Hindlimb muscle (tissue), 1 donor: ENCODE measurements at regions not wholly inside any gene's neighbourhood (a gene's known extent, or its start where the extent isn't known, plus 50 kb on each side); places are given as distances from the start of the nearest gene placed in this dataset.
"Not testable (repeated sequence)": the region's sequence is repeated elsewhere in the genome, so short reads cannot be mapped to it uniquely, and the experiment has no call there.

Experiments
- DNase-seq: peaks from one replicate; pipeline ENCODE4 v3.0.0-alpha.2; 2013

- DNase-seq, result no peak
Observed at GRCh38 chr14:41549821-41550607, 56.7 kb upstream of the LRFN5 start.

GRCh38 chr14:41549282-41549681 lies 57.4 kb upstream of the LRFN5 start:
- DNase-seq, result no peak

- DNase-seq, result no peak
Observed at GRCh38 chr14:41548666-41549065, 58.0 kb upstream of the LRFN5 start.

GRCh38 chr14:41541333-41541732 lies 65.3 kb upstream of the LRFN5 start:
- no peak for DNase-seq

- no peak for DNase-seq
Observed at GRCh38 chr14:41532255-41532654, 74.4 kb upstream of the LRFN5 start.

- DNase-seq, result no peak
Observed at GRCh38 chr14:41521891-41522290, 84.8 kb upstream of the LRFN5 start.

- DNase-seq, result not testable (repeated sequence)
Observed at GRCh38 chr14:41518030-41518429, 88.6 kb upstream of the LRFN5 start.

- no peak for DNase-seq
Observed at GRCh38 chr14:41506552-41506951, 100.1 kb upstream of the LRFN5 start.

- DNase-seq, result no peak
Observed at GRCh38 chr14:41505491-41505890, 101.2 kb upstream of the LRFN5 start.

- no peak for DNase-seq
Observed at GRCh38 chr14:41498959-41499358, 107.7 kb upstream of the LRFN5 start.

GRCh38 chr14:41490323-41490722 lies 116.4 kb upstream of the LRFN5 start:
- DNase-seq, result no peak

GRCh38 chr14:41489315-41489972 lies 117.2 kb upstream of the LRFN5 start:
- no peak for DNase-seq

- no peak for DNase-seq
Observed at GRCh38 chr14:41488401-41488800, 118.3 kb upstream of the LRFN5 start.

GRCh38 chr14:41482861-41483260 lies 123.8 kb upstream of the LRFN5 start:
- DNase-seq, result no peak

GRCh38 chr14:41476526-41476925 lies 130.2 kb upstream of the LRFN5 start:
- no peak for DNase-seq

- no peak for DNase-seq
Observed at GRCh38 chr14:41461380-41461779, 145.3 kb upstream of the LRFN5 start.

GRCh38 chr14:41457393-41457792 lies 149.3 kb upstream of the LRFN5 start:
- no peak for DNase-seq

GRCh38 chr14:41449066-41449465 lies 157.6 kb upstream of the LRFN5 start:
- no peak for DNase-seq

GRCh38 chr14:41446008-41446407 lies 160.7 kb upstream of the LRFN5 start:
- no peak for DNase-seq

GRCh38 chr14:41423503-41423902 lies 183.2 kb upstream of the LRFN5 start:
- DNase-seq, result no peak

GRCh38 chr14:41421308-41421707 lies 185.4 kb upstream of the LRFN5 start:
- DNase-seq, result not testable (repeated sequence)

- DNase-seq, result no peak
Observed at GRCh38 chr14:41419709-41420108, 187.0 kb upstream of the LRFN5 start.

- DNase-seq, result no peak
Observed at GRCh38 chr14:41418851-41419250, 187.8 kb upstream of the LRFN5 start.

- DNase-seq, result no peak
Observed at GRCh38 chr14:41409806-41410205, 196.9 kb upstream of the LRFN5 start.
